ENCODE measurements at regions not wholly inside any gene's neighbourhood (a gene's known extent, or its start where the extent isn't known, plus 50 kb on each side); places are given as distances from the start of the nearest gene placed in this dataset.

GRCh38 chr9:81202292-81202691 is 487.1 kb downstream of the TLE1 start:
- intact Hi-C loops (cut with DNase I), result no loop called here
- Histone ChIP-seq H3K9me3 (no peaks in the 10 kb centered on the region), H3K4me1 (no peaks in the 10 kb centered on the region), H3K27ac (no peak overlapping the region), H3K27me3 (no peaks in the 10 kb centered on the region), H3K36me3 (no peaks in the 10 kb centered on the region), H3K4me3 (no peak overlapping the region)
- TF ChIP-seq CTCF (IDR thresholded peaks at IDR 0.05) (no peak), POLR2A (IDR thresholded peaks at IDR 0.05) (no peak), POLR2AphosphoS5 (IDR thresholded peaks at IDR 0.05; ENCODE audit: insufficient read depth in 1 of 2, low read depth in 1 of 2) (no peak)
- DNase-seq (ENCODE audit: extremely low spot score in 2 of 2), result no peak

- H3K36me3 ChIP-seq, result no peaks in the 10 kb centered on the region
- H3K27me3 ChIP-seq, result no peaks in the 10 kb centered on the region
- no peak for DNase-seq (ENCODE audit: extremely low spot score in 2 of 2)
- no peaks in the 10 kb centered on the region for H3K4me1 ChIP-seq
- no peak overlapping the region for H3K27ac ChIP-seq
- TF ChIP-seq POLR2A (IDR thresholded peaks at IDR 0.05), result no peak
- TF ChIP-seq CTCF (IDR thresholded peaks at IDR 0.05), result no peak
- TF ChIP-seq POLR2AphosphoS5 (IDR thresholded peaks at IDR 0.05; ENCODE audit: insufficient read depth in 1 of 2, low read depth in 1 of 2), result no peak
- H3K9me3 ChIP-seq, result no peaks in the 10 kb centered on the region
- intact Hi-C loops (cut with DNase I), result no loop called here
- H3K4me3 ChIP-seq, result no peak overlapping the region
These were observed 494.1 kb downstream of the TLE1 start for GRCh38 chr9:81195206-81195605.

GRCh38 chr9:81193362-81194339 is 495.7 kb downstream of the TLE1 start:
- intact Hi-C loops (cut with DNase I), result no loop called here
- no peak for DNase-seq (ENCODE audit: extremely low spot score in 2 of 2)

GRCh38 chr9:81191222-81191621 is 498.1 kb downstream of the TLE1 start:
- TF ChIP-seq CTCF (IDR thresholded peaks at IDR 0.05) (no peak), POLR2A (IDR thresholded peaks at IDR 0.05) (no peak), POLR2AphosphoS5 (IDR thresholded peaks at IDR 0.05; ENCODE audit: insufficient read depth in 1 of 2, low read depth in 1 of 2) (no peak)
- no peaks in the 10 kb centered on the region for H3K4me1 ChIP-seq
- no peak overlapping the region for H3K27ac ChIP-seq
- no peaks in the 10 kb centered on the region for H3K9me3 ChIP-seq
- H3K27me3 ChIP-seq, result no peaks in the 10 kb centered on the region
- DNase-seq (ENCODE audit: extremely low spot score in 2 of 2), result no peak
- intact Hi-C loops (cut with DNase I), result no loop called here
- no peaks in the 10 kb centered on the region for H3K36me3 ChIP-seq
- no peak overlapping the region for H3K4me3 ChIP-seq

More at GRCh38 chr9:81193362-81194339, 495.7 kb downstream of the TLE1 start:
- H3K27me3 ChIP-seq, result no peaks in the 10 kb centered on the region
- TF ChIP-seq POLR2AphosphoS5 (IDR thresholded peaks at IDR 0.05; ENCODE audit: insufficient read depth in 1 of 2, low read depth in 1 of 2) (no peak), POLR2A (IDR thresholded peaks at IDR 0.05) (no peak), CTCF (IDR thresholded peaks at IDR 0.05) (no peak)
- H3K36me3 ChIP-seq, result no peaks in the 10 kb centered on the region
- H3K9me3 ChIP-seq, result no peaks in the 10 kb centered on the region
- no peaks in the 10 kb centered on the region for H3K4me1 ChIP-seq
- no peak overlapping the region for H3K27ac ChIP-seq
- H3K4me3 ChIP-seq, result no peak overlapping the region

GRCh38 chr9:81190659-81191058 is 498.7 kb downstream of the TLE1 start:
- H3K9me3 ChIP-seq, result no peaks in the 10 kb centered on the region
- no peak for DNase-seq (ENCODE audit: extremely low spot score in 2 of 2)
- H3K27ac ChIP-seq, result no peak overlapping the region
- H3K4me3 ChIP-seq, result no peak overlapping the region
- intact Hi-C loops (cut with DNase I), result no loop called here
- no peaks in the 10 kb centered on the region for H3K4me1 ChIP-seq
- H3K36me3 ChIP-seq, result no peaks in the 10 kb centered on the region
- no peaks in the 10 kb centered on the region for H3K27me3 ChIP-seq
- TF ChIP-seq POLR2A (IDR thresholded peaks at IDR 0.05) (no peak), CTCF (IDR thresholded peaks at IDR 0.05) (no peak), POLR2AphosphoS5 (IDR thresholded peaks at IDR 0.05; ENCODE audit: insufficient read depth in 1 of 2, low read depth in 1 of 2) (no peak)

All from vagina (tissue), 2 donors.